ENCODE measurements at regions not wholly inside any gene's neighbourhood (a gene's known extent, or its start where the extent isn't known, plus 50 kb on each side); places are given as distances from the start of the nearest gene placed in this dataset.

DNA sequence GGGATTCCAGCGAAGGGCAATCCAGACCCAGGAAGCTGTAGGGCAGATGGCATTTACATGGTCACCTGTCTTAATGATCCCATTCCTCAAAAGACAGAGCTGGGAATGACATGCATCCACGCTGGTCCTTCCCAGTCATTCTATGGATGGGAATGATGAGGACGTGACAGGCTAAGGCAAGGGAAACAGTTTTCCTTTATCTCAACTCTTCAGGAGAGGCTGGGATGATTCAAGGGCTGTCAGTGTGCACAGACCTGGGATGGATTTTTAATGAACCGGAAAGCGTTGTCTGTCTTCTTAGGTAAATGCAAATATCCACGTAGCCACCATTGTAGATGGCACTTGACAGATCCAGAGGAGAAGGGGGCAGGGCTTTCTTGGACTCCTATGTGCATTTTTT lies 483.2 kb upstream of the EEF2KMT start:
- TF ChIP-seq CTCF (IDR thresholded peaks at IDR 0.05; ENCODE audit: low read depth, low read length, poor library complexity, severe bottlenecking): no peak
- TF ChIP-seq EZH2phosphoT487 (IDR thresholded peaks at IDR 0.05; ENCODE audit: borderline replicate concordance, low read length): no peak
